WTC11 (cell line): ENCODE measurements at regions not wholly inside any gene's neighbourhood (a gene's known extent, or its start where the extent isn't known, plus 50 kb on each side); places are given as distances from the start of the nearest gene placed in this dataset.

ENCODE experiments used
- CREB1 ChIP-seq: sonication (generic); formaldehyde crosslinking; IDR thresholded peaks from 2 replicates; pipeline ENCODE4 v1.8.0; 2023; ENCODE audit warnings: mild to moderate bottlenecking, missing genetic modification reagents
- SP1 ChIP-seq: sonication (generic); formaldehyde crosslinking; conservative IDR thresholded peaks from 2 replicates; pipeline ENCODE4 v1.8.1; 2022; ENCODE audit warnings: missing genetic modification reagents
- TEAD1 ChIP-seq: sonication (generic); formaldehyde crosslinking; IDR thresholded peaks from 2 replicates; pipeline ENCODE4 v1.8.0; 2022; ENCODE audit warnings: mild to moderate bottlenecking, missing genetic modification reagents
- TF ChIP-seq, protein P1 (sequence below): fragments of 200-600 bp; IDR thresholded peaks from 2 replicates; pipeline ENCODE4 v1.8.0; 2022; ENCODE audit warnings: antibody characterized with exemption

DNA sequence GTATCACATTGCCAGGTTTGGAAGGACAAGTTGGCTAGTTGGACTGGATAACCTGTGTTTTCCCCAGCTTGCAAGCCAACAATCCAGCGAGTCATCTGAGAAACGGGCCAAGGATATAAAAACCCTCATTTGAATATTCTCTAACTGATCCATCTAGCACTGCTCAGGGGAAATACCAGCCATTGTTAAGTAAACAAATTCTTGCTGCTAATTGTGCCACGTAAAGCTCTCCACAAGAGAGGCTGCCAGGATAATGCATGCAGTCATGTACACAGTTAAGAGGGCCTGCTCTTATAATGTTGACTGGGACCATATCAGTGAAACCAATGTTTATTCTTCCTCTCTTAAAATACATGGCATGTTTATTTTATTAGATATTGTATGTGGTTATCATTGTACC lies 663.2 kb upstream of the SGCG start:
- TF ChIP-seq CREB1 (no peak), SP1 (CRISPR knock-in tag) (no peak), TEAD1 (CRISPR knock-in tag) (no peak)
- TF ChIP-seq, protein P1, sequence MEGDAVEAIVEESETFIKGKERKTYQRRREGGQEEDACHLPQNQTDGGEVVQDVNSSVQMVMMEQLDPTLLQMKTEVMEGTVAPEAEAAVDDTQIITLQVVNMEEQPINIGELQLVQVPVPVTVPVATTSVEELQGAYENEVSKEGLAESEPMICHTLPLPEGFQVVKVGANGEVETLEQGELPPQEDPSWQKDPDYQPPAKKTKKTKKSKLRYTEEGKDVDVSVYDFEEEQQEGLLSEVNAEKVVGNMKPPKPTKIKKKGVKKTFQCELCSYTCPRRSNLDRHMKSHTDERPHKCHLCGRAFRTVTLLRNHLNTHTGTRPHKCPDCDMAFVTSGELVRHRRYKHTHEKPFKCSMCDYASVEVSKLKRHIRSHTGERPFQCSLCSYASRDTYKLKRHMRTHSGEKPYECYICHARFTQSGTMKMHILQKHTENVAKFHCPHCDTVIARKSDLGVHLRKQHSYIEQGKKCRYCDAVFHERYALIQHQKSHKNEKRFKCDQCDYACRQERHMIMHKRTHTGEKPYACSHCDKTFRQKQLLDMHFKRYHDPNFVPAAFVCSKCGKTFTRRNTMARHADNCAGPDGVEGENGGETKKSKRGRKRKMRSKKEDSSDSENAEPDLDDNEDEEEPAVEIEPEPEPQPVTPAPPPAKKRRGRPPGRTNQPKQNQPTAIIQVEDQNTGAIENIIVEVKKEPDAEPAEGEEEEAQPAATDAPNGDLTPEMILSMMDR: no peak
